GM19467 (cell line): ENCODE measurements at regions not wholly inside any gene's neighbourhood (a gene's known extent, or its start where the extent isn't known, plus 50 kb on each side); places are given as distances from the start of the nearest gene placed in this dataset.

Experiments used
- ATAC-seq: cut with Tn5 transposase; IDR thresholded peaks from one replicate; pipeline ENCODE4 v1.9.1; 2021; ENCODE audit warnings: mild to moderate bottlenecking, moderate library complexity; ENCODE audit not compliant: unreplicated experiment

GRCh38 chr18:64488698-64489097, 339.8 kb upstream of the LINC00305 start:
- no peak for ATAC-seq

GRCh38 chr18:64474773-64475172, 325.9 kb upstream of the LINC00305 start:
- no peak for ATAC-seq

DNA sequence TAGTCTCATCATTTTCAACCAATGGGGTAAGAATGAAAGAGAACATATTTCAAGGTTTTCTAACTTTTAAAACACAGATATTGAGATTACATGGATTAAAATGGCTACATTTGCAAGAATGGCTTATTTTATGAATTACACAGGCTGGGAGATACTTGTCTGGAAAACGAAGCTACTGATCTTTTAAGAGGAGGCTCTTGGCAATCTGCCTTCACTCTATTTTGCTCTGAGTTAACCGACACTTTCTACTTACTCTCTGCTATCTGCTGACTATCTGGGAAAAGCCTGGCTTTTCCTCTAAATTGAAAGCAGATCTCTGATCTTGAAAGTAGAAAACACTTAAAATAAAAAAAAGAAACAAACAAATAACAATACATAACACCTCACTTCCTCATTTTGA, 325.4 kb upstream of the LINC00305 start:
- ATAC-seq, result no peak

DNA sequence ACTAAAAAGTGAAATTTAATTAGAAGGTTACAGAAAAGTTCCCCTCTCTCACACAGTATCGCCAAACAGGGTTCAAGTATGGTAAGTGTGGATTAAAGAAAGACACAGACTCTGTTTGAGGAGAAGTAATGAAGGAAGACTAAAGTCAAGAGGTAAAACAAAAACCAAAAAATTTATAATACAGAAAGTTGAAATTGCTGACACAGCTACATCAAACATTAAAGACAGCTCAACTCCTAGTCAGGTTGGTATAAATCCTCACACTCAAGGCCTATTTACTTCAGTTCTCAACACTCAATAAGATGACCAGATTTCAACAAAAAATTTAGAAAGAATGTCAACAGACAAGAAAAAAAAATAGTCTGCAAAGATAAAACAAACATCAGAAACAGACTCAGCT, 300.5 kb upstream of the LINC00305 start:
- no peak for ATAC-seq

GRCh38 chr18:64444819-64445218, 295.9 kb upstream of the LINC00305 start:
- no peak for ATAC-seq

DNA sequence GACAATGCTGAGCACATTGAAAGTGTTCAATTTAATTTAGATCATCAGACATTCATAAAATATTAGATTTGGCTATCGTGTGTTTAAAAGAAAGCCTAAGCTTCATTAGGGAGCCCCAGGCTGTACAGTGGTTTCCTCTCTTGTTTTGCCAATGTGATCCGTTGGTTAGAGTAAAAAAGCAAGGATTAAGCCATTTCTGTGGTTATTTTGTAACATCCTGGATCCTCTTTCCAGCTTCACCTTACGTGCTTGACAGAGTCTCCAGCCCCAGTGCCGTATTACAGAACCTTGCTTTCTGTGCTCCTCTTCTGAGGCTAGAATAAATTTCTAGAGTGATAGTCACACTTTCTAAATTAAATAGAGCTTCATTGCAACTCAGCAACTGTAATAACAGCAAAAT, 289.3 kb upstream of the LINC00305 start:
- no peak for ATAC-seq

GRCh38 chr18:64436111-64436510, 287.2 kb upstream of the LINC00305 start:
- ATAC-seq, result no peak

- no peak for ATAC-seq
Observed at GRCh38 chr18:64419156-64419555, 270.3 kb upstream of the LINC00305 start.

- ATAC-seq, result no peak
Observed at GRCh38 chr18:64416990-64417389, 268.1 kb upstream of the LINC00305 start.

- ATAC-seq, result no peak
Observed at GRCh38 chr18:64415218-64415617, 266.3 kb upstream of the LINC00305 start.

- ATAC-seq, result no peak
Observed at GRCh38 chr18:64410685-64411084, 261.8 kb upstream of the LINC00305 start.

- ATAC-seq, result no peak
Observed at GRCh38 chr18:64409511-64409910, 260.6 kb upstream of the LINC00305 start.

GRCh38 chr18:64407606-64408005, 258.7 kb upstream of the LINC00305 start:
- ATAC-seq, result no peak

GRCh38 chr18:64405161-64405560, 256.3 kb upstream of the LINC00305 start:
- no peak for ATAC-seq

GRCh38 chr18:64403784-64404503, 255.1 kb upstream of the LINC00305 start:
- no peak for ATAC-seq

GRCh38 chr18:64402636-64403035, 253.7 kb upstream of the LINC00305 start:
- no peak for ATAC-seq

- ATAC-seq, result no peak
Observed at GRCh38 chr18:64401268-64402060, 252.6 kb upstream of the LINC00305 start.

- ATAC-seq, result no peak
Observed at GRCh38 chr18:64399566-64399965, 250.7 kb upstream of the LINC00305 start.

GRCh38 chr18:64398320-64398719, 249.4 kb upstream of the LINC00305 start:
- ATAC-seq, result no peak

GRCh38 chr18:64392202-64392601, 243.3 kb upstream of the LINC00305 start:
- no peak for ATAC-seq

GRCh38 chr18:64384101-64384500, 235.2 kb upstream of the LINC00305 start:
- ATAC-seq, result no peak

DNA sequence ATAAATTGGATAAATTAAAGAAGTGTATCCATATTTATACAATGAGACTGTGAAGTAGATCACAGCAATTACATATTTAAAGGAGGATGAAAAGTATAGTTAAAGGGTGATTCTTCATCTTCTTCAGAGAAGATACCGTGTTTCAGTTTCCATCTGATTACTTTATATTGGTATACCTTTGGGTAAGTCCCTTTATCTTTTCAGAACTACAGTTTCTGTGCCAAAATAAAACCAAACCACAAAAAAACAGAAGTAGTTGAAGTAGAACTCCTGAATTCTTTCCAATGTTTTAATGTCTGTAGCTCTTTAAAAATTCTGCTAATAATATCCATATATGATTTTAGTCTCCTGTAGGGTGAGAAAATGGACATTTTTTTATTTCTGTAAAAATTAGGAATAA, 231.2 kb upstream of the LINC00305 start:
- peak; percentile 64 for ATAC-seq
